ENCODE measurements at regions not wholly inside any gene's neighbourhood (a gene's known extent, or its start where the extent isn't known, plus 50 kb on each side); places are given as distances from the start of the nearest gene placed in this dataset.

DNA sequence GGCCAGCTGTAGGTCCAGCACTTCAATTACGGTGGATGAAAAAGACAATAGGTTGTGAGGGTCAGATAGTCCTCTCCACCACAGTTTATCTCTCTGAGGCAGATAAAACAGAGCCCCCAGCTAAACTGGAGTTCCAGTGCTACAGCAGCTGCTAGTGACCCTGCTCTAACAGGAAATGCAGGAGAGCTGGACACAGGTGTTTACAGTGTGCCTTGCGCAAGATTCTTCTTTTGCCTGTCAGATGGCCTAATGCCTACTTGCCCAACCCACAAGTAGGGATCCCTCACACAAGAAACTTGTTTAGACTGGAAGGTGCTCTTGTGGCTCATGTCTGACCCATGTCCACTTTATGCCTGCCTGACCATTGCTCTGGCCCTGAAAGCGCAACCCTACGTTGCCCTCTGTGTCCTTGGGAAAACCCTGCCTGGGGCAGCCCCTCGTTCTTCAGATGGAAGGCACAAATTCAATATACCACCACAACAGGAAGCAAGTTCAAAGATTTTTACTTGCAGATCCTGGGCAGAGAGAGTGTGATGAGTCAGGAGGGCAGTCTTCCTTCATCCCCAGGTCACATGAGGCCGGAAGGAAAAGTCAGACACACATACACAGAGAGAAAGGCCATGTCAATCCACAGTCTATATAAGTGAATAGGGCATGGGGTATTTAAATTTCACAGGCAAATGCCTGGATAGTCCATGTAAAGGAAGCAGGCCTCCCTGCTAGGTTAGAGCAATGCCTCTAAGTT is 105.1 kb upstream of the ADGRL3 start:
- TF ChIP-seq POLR2AphosphoS5 (IDR thresholded peaks at IDR 0.05), result no peak
- TF ChIP-seq, protein P1, sequence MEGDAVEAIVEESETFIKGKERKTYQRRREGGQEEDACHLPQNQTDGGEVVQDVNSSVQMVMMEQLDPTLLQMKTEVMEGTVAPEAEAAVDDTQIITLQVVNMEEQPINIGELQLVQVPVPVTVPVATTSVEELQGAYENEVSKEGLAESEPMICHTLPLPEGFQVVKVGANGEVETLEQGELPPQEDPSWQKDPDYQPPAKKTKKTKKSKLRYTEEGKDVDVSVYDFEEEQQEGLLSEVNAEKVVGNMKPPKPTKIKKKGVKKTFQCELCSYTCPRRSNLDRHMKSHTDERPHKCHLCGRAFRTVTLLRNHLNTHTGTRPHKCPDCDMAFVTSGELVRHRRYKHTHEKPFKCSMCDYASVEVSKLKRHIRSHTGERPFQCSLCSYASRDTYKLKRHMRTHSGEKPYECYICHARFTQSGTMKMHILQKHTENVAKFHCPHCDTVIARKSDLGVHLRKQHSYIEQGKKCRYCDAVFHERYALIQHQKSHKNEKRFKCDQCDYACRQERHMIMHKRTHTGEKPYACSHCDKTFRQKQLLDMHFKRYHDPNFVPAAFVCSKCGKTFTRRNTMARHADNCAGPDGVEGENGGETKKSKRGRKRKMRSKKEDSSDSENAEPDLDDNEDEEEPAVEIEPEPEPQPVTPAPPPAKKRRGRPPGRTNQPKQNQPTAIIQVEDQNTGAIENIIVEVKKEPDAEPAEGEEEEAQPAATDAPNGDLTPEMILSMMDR (IDR thresholded peaks at IDR 0.05), result no peak
- TF ChIP-seq POLR2A (IDR thresholded peaks at IDR 0.05), result no peak
- TF ChIP-seq EP300 (IDR thresholded peaks at IDR 0.05), result no peak
